ENCODE measurements at regions not wholly inside any gene's neighbourhood (a gene's known extent, or its start where the extent isn't known, plus 50 kb on each side); places are given as distances from the start of the nearest gene placed in this dataset.

DNA sequence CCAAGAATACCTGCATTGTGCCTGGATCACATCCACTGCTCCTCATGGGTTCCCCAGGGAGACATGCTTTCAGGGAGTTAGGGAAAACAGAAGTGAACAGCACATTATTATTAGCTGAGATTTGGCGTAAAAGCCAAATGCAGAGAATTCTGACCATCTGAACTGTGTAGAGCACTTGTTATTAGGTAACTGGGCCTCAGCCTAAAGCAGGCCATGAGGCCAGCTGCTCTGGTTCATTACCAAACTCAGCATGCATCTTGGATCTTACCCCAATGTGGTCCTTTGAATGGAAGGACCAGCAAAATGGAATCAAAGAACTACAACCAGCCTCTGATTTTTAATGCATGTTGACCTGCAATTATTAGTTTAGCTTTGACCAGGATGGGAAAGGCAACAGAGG lies 322.3 kb downstream of the KCNS3 start:
- no peak for DNase-seq (ENCODE audit: low read depth in 2 of 3, low spot score in 2 of 3)

DNA sequence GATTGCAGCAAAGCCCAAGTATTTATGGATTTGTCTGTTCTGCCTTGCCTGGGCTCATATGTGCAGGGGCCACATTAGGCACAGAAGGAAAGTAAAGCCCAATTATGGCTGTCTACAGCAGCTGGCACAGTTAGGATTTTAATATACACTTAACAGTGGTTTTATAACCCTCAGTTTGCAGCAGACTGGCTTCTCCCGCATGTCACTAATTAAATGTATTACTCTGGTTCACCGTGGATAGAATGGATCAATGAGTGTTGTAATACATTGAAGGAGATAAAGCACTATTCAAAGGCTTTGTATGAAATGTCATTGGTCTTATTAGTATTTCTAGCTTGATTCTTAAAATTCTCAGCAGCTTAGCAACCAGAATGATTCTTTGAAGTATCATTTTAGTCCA lies 320.2 kb downstream of the KCNS3 start:
- DNase-seq (ENCODE audit: low read depth in 2 of 3, low spot score in 2 of 3) = no peak

DNA sequence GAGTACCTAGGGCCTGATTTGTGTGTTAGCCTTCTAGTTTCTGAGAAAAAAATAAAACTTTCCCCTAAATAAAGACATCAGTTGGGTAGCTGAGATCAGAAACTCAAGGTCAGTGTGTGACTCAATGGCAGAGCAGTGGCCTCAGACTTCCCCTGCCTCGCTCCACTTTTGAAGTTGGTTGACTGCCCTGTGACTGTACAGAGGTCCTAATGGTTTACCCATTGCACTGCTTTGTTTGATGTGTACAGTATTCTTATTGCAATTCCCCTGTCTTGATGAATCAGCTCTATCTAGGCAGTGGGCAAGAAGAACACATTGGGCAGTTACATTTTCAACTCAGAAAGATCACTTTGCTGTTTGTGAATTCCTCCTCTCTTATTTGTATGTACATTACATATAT lies 315.7 kb downstream of the KCNS3 start:
- no peak for DNase-seq (ENCODE audit: low read depth in 2 of 3, low spot score in 2 of 3)

DNA sequence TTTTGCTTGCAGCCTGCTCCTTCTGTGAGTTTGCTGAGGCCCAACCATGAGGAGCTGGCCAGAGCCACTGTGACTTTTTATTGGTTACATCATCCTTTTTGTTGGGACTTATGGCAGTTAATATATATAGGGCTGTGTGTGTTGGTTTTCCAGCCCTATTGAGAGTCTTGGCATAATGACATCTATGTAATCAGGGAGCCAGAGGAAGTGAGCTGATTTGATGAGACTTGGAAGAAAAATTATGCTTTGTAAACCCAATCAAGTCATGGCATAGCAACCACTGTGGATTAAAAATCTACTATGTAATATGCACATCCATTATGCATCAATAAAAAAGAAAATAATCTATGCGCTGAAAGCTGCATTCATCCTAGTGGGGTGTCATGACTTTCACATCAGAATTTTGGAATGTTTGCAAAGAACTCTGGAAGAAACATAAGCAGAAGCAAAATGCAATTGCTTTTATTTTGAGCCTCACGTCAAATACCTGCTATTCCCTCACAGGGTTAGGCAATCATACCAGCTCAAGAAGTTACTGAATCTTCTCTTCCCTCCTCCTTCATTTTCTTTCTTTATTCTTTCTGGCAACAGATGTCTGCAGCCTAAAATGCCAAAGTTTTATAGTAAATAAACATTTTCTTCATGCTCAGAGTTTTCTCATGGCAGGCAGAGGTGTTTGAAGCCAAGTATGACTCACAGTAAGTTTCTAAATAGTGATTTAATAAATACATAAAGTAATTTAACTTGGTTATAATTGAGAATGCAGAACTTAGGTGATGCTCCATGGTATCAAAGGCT lies 308.5 kb downstream of the KCNS3 start:
- no peak for DNase-seq (ENCODE audit: low read depth in 2 of 3, low spot score in 2 of 3)

DNA sequence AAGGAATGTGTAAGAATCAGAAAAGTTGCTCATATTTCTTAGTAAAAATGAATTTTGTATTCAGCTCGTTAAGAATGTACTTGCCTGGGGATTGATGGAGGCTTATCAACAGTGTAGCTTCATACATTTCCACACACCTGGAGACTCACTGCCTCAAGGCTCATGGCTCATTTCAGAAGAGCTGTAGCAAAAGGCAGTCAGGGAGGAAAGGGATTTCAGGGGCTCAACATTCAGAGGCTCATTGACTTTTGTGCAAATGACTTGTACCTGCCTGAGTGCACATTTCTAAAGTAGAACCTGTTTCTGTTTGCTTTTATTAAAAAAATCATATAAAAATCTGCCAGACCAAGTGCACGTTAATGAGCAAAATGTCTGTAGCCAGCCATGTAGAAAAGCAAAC lies 304.4 kb downstream of the KCNS3 start:
- DNase-seq (ENCODE audit: low read depth in 2 of 3, low spot score in 2 of 3) = no peak

DNA sequence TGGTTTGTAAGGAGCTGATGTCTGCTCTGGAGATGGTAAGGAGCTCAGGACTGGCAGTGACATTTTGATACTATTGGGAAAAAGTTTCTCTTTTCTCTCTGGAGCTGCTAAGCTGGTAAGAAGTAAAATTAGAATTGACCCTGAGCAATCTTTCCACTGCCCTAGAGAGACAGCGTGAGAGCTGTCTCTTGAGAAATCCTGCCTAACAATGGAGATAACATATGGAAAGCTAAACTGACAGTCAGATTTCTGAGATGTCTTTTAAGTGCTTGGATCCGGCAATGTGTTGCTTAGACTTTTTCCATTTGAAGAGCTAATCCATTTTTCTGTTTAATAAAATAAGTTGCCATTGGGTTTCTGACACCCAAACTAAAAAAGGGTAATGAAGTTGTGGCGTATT lies 302.4 kb downstream of the KCNS3 start:
- DNase-seq (ENCODE audit: low read depth in 2 of 3, low spot score in 2 of 3) = no peak

DNA sequence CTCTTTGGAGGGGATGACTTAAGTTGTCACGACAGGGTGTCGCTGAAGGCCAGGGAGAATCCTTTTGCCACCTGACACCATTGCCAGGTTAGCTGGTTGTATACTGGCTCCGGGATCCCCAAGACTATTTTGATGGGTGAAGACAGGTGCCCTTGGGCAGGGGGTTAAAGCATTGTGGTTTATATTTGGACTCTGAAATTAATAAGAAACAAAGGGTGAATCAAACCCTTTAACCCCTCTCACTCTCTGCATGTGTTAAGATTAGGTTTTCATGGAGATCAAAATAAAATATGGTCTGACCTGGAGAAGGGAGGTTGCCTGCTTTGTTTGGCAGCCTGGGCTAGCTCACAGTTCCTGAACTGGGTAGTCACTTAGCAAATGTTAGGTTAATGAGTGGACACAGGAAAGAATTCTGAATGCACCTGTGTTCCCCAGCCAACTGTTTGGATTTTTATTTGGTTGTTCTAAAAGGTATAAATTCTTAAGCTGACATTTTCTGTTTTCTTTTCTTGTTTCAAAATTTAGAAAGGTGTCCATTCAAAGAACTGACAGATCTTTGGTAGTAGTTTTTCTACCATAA lies 301.7 kb downstream of the KCNS3 start:
- no peak for DNase-seq (ENCODE audit: low read depth in 2 of 3, low spot score in 2 of 3)

DNA sequence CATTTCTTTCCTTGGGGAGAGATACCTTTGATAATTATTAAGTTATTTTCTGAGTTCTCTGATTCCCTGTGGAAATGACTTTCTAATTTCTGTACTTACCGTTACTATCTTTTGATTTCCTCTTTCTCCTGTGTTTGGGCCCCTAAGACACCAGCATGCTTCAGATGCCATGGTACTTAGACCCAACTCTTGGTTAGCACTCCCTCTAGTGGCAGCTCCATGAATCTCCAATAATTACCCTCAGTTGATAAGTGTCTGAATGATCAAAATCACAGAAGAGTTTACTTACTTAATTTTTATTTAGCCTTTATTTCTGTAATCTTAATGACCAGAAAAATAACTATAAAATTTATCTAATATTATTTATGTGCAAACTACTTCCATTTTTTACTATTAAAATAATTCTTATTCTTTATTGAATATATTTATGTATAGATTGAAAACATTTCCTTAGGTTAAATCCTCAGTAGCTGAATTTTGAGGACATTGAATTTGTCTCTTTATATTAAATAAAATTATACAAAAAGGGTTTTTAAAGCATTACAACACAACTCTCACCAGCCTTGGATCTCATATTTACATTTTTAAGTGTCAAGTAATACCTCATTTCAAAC lies 300.4 kb downstream of the KCNS3 start:
- DNase-seq (ENCODE audit: low read depth in 2 of 3, low spot score in 2 of 3) = no peak

DNA sequence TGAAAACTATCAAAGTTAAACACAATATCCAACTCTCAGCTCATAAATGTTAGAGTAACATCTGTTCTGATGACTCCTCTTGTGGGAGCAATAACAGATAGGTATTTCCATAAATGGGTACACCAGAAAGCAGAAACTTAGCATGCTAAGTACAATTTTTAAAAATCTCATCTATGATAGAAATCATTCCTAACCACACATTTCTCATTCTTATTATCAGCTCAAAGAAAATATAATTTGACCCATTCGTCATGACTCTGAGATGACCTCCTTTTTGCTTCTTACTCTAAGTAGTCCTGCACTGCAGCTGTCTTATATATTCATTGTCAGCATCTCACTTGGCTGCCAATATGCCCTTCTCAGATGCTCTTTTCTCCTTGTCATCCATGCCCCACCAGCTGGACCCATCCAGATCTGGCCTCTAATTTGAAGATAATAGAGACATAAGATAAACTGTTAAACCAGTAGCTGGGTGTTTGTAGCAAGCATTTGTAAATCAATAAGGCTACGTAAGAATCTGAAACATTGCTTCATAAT lies 298.3 kb downstream of the KCNS3 start:
- no peak for DNase-seq (ENCODE audit: low read depth in 2 of 3, low spot score in 2 of 3)

DNA sequence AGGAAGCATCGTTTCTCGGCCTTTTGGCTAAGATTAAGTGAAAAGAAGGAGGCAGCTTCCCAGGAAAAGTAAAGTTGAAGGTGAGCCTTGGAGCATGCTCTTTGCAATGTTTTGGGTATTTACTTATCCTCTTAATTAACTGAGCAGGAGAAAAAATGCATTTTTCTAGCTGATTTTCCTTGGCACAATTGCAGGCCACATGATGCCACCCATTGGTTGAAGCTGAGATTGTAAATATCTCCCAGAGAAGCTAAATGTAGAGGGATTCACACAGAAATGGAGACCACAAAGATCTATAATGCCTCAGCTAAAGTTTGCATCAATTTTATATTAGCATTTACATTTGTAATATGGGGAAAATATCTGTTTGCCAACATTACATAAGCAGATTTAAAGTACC lies 294.1 kb downstream of the KCNS3 start:
- DNase-seq (ENCODE audit: low read depth in 2 of 3, low spot score in 2 of 3) = no peak

DNA sequence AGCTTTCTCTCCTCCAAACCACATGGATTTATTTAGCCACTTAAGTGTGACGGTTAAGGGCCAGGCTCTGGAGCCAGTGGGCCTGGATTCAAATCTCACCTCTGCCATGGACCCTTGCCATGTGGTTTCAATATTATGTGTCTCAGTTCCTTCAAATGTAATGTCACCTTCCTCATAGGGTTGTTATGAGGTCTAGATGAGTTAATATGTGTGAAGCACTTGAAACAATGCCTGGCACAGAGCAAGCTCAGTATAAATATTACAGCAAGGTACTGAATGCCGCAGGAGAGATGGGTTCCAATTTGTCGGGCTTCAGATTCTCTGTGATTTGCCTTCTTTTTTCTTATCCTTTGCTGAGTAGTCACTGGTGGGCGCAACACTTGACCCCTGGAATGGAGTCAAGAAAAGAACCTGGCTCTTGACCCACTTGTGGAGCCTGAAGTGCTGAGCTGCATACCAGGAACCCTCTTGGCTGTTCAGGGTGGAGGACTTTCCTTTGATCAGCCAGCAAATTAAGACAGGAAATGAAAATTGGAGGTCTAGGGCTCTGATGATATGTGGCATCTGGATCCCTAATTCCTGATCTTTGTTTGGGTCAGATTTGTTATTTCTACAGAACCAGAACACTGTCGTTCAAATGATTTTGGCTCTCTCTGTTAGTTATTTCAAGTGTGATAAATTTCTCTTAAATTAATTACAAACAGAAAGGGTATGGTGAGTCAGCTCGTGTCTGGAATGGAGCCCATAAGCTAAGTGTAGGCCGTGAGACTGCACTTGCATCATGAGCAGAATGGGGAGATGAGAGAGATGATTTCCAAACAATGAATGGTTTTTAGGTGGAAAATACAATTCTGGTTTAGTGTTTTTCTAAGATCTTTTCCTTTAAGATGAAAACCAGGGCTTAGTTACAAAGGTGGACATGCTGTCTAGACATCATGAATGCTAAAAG lies 293.0 kb downstream of the KCNS3 start:
- no peak for DNase-seq (ENCODE audit: low read depth in 2 of 3, low spot score in 2 of 3)

DNA sequence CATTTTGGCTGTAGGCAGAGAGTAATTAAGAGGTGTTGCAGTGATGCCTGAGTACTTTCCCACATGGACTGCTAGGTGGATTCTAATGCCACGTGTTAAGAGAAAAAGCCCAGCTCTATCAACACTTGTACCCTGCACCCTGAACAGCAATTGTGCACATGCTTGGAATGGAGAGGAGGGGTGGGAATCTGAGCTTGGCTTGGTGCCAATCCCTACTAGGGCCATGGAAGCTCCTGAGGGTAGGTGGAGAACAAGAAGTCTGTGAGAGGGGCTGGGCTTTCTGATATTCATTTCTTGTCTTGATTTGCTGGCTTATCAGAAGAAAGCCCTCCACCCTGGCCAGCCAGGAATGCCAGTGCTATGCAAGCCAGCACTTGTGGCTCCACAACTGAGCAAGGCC lies 292.2 kb downstream of the KCNS3 start:
- no peak for DNase-seq (ENCODE audit: low read depth in 2 of 3, low spot score in 2 of 3)

DNA sequence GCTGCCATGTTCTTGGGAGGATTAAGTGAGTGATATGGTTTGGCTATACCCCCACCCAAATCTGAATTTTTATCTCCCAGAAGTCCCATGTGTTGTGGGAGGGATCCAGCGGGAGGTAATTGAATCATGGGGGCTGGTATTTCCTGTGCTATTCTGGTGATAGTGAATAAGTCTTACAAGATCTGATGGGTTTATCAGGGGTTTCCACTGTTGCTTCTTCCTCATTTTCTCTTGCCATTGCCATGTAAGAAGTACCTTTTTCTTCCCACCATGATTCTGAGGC lies 291.4 kb downstream of the KCNS3 start:
- DNase-seq (ENCODE audit: low read depth in 2 of 3, low spot score in 2 of 3) = no peak

DNA sequence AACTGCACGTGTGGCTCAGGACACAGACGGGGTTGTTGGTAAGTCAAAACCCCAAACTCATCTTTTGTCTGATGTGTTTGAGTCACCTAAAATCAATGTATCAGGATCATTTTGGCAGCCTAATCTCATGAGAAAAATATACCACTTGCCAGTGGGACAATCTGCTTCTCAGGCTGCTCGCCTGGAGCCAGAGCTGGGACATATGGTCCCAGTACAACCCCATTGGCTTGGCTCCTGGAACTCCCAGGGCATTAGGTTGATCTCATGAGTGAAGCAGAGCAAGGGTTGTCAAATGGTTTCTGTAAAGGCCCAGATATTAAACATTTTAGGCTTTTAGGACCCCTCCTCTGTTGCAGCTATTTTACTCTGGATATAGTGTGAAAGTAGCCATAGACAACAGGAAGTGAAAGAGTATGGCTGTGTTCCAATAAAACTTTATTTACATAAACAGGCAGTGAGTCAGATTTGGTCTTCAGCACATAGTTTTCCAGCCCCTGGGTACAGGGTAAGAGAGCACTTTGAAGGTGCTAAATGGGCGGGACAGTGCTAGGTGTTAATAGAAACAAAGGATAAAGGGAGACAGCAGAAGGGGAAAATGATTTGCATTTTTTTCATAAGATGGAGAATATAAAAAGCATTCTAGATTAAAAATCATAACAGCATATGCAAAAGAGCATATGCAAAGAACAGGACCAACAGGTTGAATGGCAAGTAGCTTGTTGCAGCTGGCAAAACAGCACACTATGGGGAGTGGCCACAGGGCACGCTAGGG lies 290.8 kb downstream of the KCNS3 start:
- no peak for DNase-seq (ENCODE audit: low read depth in 2 of 3, low spot score in 2 of 3)

DNA sequence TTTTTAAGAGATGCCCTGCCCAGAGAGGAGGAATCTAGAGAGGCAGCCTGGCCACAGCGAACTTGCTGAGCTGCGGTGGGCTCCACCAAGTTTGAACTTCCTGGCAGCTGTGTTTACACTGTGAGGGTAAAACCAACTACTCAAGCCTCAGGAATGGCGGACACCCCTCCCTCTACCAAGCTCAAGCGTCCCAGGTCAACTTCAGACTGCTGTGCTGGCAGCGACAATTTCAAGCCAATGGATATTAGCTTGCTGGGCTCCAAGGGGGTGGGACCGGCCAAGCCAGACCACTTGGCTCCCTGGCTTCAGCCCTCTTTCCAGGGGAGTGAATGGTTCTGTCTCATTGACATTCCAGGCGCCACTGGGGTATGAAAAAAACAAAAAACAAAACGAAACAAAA lies 289.4 kb downstream of the KCNS3 start:
- no peak for DNase-seq (ENCODE audit: low read depth in 2 of 3, low spot score in 2 of 3)

DNA sequence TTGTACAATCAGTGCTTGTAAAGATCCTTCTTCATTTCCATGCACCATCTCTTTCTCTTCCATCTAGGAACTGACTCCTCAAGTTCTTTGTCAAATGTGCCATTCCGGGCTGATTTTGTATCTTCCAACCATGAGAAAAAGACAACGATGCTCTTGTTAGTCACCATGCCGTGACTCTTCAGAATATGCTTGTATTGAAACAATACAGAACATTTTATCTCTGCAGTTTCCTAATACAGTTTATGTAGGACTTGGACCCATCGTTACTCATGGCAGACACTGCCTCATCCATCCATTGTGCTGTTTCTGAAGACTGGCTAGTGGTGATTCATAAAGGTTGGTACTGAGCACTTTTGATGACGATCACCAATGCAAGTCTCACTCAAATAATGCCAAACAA lies 283.2 kb downstream of the KCNS3 start:
- DNase-seq (ENCODE audit: low read depth in 2 of 3, low spot score in 2 of 3) = no peak

DNA sequence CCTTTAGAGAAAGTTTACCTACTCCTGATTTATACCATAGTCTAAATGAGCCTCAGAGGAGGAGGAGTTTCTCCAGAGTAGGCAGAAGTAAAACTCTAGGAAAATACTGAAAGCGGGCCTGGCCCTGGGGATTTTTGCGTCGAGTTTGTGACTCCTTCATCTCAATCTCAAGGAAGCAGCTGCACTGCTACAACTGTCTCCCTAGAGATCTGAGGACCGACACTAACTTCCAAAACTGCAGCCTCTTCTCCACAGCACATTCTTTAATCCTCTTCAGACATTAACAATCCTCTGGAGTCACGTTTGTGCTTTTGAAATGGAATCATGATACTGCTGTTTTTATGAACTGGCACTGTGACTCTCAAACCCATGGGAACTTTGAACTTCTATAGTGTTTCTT lies 281.4 kb downstream of the KCNS3 start:
- DNase-seq (ENCODE audit: low read depth in 2 of 3, low spot score in 2 of 3) = no peak

DNA sequence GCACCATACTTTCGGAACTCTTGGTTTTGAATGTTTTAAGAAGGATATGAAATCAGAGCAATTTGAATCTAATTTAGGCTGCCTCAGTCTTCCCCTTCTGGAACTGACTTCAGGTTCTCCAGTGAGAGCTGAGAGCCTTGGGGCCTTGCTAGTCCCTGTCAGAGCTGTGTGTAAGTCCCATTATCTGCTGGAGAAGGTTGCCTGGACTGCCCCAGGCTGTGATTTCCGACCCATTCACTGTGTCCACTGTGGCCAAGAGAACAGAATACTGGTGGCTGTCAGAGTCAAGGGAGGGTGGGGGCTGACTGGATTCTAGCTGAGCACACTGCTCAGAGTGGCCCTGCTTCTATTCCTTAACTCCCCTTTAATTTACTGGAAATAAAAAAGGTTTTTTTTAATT lies 278.0 kb downstream of the KCNS3 start:
- DNase-seq (ENCODE audit: low read depth in 2 of 3, low spot score in 2 of 3) = no peak

DNA sequence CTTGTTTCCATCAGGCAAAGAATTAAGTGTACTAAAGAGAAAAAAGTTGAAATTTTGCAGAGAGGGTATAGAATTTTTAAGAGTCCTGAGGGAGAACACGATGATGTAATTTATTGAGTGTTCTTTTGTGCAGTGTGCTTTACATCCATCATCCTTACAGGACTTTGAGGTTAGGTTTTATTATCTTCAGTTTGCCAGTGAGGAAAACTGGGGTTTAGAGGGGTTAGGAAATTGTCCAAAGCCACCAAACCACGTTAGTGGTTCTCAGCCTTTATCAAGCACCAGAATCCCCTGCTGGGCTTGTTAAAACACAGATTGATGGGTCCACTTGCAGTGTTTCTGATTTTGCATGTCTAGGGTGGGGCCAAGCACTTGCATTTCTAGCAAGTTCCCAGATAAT lies 277.5 kb downstream of the KCNS3 start:
- no peak for DNase-seq (ENCODE audit: low read depth in 2 of 3, low spot score in 2 of 3)

DNA sequence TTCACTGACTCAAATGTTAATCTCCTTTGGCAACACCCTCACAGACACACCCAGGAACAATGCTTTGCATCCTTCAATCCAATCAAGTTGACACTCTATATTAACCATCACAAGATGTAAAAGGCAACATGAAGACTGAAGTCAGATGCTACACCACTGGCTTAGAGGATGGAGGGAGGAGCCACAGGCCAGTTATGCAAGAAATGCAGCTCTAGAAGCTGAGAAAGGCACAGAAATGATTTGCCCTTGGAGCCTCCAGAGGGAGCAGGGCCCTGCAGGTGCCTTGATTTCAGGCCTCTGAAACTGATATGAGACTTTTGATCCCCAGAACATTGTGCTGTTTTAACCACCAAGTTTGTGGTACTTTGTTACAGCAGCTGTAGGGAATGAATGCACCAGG lies 276.3 kb downstream of the KCNS3 start:
- no peak for DNase-seq (ENCODE audit: low read depth in 2 of 3, low spot score in 2 of 3)

DNA sequence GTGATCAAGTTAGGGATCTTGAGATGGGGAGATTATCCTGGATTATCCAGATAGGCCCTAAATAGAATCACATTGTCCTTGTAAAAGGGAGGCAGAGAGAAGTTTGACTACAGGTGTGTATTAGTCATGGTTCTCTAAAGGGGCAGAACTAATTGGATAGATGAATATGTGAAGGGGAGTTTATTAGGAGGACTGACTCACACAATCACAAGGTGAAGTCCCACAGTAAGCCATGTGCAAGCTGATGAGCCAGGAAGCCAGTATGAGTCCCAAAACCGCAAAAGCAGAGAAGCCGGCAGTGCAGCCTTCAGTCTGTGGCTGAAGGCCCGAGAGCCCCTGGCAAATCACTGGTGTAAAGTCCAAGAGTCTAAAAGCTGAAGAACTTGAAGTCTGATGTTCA lies 275.8 kb downstream of the KCNS3 start:
- DNase-seq (ENCODE audit: low read depth in 2 of 3, low spot score in 2 of 3) = no peak

Data from activated CD8-positive, alpha-beta memory T cell treated with anti-CD3 and anti-CD28 coated beads for 48 hours (primary cell).